MM.1S (cell line): ENCODE measurements at regions not wholly inside any gene's neighbourhood (a gene's known extent, or its start where the extent isn't known, plus 50 kb on each side); places are given as distances from the start of the nearest gene placed in this dataset.

Experiments
- EZH2 ChIP-seq: fragments of 300-600 bp; sonication (generic); optimal IDR thresholded peaks from 2 replicates; pipeline ENCODE3; 2017; ENCODE audit warnings: low read depth, mild to moderate bottlenecking, antibody characterized with exemption, low read length, mixed read lengths
- EZH2phosphoT487 ChIP-seq: fragments of 300-600 bp; sonication (generic); IDR thresholded peaks from 2 replicates; pipeline ENCODE4 v1.6.1; 2018; ENCODE audit warnings: antibody characterized with exemption, low read length
- TF ChIP-seq, protein P1 (sequence below): fragments of 300-600 bp; sonication (generic); IDR thresholded peaks from 2 replicates; pipeline ENCODE4 v1.5.1; 2016; ENCODE audit warnings: antibody characterized with exemption, low read length, mixed read lengths

DNA sequence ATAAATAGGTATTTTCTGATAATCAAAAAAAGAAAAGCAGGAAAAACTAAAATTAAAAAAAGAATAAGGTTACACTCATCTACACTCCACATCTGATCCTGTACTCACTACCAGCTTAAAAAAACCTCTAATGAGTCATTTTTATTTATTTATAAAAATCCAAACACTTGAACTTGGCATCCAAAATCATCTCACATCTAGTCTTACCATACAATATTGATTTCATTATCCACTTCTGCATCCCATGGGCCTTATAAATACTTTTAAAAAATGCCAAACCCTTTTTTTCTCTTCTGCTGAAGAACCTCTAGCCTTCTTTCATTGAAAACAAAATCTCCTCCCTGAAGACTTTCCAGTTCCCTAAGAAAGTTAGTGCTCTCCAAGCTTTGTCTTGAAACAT, 109.7 kb downstream of the TMTC3 start:
- TF ChIP-seq, protein P1, sequence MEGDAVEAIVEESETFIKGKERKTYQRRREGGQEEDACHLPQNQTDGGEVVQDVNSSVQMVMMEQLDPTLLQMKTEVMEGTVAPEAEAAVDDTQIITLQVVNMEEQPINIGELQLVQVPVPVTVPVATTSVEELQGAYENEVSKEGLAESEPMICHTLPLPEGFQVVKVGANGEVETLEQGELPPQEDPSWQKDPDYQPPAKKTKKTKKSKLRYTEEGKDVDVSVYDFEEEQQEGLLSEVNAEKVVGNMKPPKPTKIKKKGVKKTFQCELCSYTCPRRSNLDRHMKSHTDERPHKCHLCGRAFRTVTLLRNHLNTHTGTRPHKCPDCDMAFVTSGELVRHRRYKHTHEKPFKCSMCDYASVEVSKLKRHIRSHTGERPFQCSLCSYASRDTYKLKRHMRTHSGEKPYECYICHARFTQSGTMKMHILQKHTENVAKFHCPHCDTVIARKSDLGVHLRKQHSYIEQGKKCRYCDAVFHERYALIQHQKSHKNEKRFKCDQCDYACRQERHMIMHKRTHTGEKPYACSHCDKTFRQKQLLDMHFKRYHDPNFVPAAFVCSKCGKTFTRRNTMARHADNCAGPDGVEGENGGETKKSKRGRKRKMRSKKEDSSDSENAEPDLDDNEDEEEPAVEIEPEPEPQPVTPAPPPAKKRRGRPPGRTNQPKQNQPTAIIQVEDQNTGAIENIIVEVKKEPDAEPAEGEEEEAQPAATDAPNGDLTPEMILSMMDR, result no peak
- TF ChIP-seq EZH2, result no peak
- no peak for TF ChIP-seq EZH2phosphoT487
